Panc1 (cell line): ENCODE measurements at regions not wholly inside any gene's neighbourhood (a gene's known extent, or its start where the extent isn't known, plus 50 kb on each side); places are given as distances from the start of the nearest gene placed in this dataset.

Experiments used
- ATAC-seq: fragments of 200-7000 bp; cut with Tn5 transposase; 2 replicates; pipeline ENCODE4 v1.9.1; 2020; ENCODE audit warnings: mild to moderate bottlenecking, moderate library complexity
- BruUV-seq: library from RNA; stranded (reverse); fragments of 400-500 nt; replicated peaks from 2 replicates; lab custom pipeline; 2021; lab: Mats Ljungman, UMichigan
- CTCF ChIA-PET: fragments of 300-600 bp; sonication (Branson Sonifier 250); formaldehyde crosslinking; loops from one replicate; lab custom pipeline; 2022; ENCODE audit warnings: antibody characterized with exemption; lab: Charles Lee
- POLR2A ChIA-PET: fragments of 300-600 bp; sonication (Branson Sonifier 250); formaldehyde crosslinking; loops from one replicate; lab custom pipeline; 2022; ENCODE audit warnings: antibody characterized with exemption; lab: Charles Lee
- DNase-seq: peaks from one replicate; pipeline ENCODE4 v3.0.0-alpha.2; 2010; ENCODE audit warnings: low read depth, low spot score
- H3K27ac ChIP-seq: 2 replicates; pipeline ENCODE4 v1.5.1; 2011; ENCODE audit warnings: mild to moderate bottlenecking, low read length, inconsistent platforms
- H3K27me3 ChIP-seq: fragments of 200-500 bp; sonication (Bioruptor generic); 2 replicates; pipeline ENCODE4 v1.6.0; 2014; ENCODE audit warnings: low read length, inconsistent platforms; ENCODE audit not compliant: control insufficient read depth, insufficient read depth
- H3K36me3 ChIP-seq: fragments of 200-500 bp; sonication (Bioruptor generic); 2 replicates; pipeline ENCODE4 v1.5.1; 2014; ENCODE audit warnings: inconsistent platforms, mild to moderate bottlenecking, low read length, moderate library complexity; ENCODE audit not compliant: control insufficient read depth, insufficient read depth
- H3K4me1 ChIP-seq: 2 replicates; pipeline ENCODE4 v1.5.1; 2011; ENCODE audit warnings: inconsistent platforms, mild to moderate bottlenecking, low read length, moderate library complexity; ENCODE audit not compliant: control insufficient read depth, insufficient read depth
- H3K4me3 ChIP-seq, 2 experiments: 2 replicates each; pipeline ENCODE4 v1.5.1; 2011 to 2012; ENCODE audit warnings: low read depth in 2 of 2, low read length in 2 of 2, mild to moderate bottlenecking in 2 of 2, inconsistent platforms in 1 of 2, moderate library complexity in 1 of 2
- H3K9me3 ChIP-seq: fragments of 200-500 bp; sonication (Bioruptor generic); 2 replicates; pipeline ENCODE4 v1.5.1; 2014; ENCODE audit warnings: low read depth, mild to moderate bottlenecking, inconsistent platforms, low read length, moderate library complexity; ENCODE audit not compliant: control insufficient read depth, insufficient read depth
- CTCF ChIP-seq: fragments of 450-650 bp; IDR thresholded peaks from 2 replicates; pipeline ENCODE4 v1.5.1; 2017; ENCODE audit warnings: mild to moderate bottlenecking
- POLR2AphosphoS5 ChIP-seq: IDR thresholded peaks from 2 replicates; pipeline ENCODE4 v1.6.1; 2012; ENCODE audit warnings: mild to moderate bottlenecking, low read depth, low read length, moderate library complexity
- REST ChIP-seq, 2 experiments: IDR thresholded peaks; 2 replicates each; pipeline ENCODE4 v1.6.1; 2011 to 2012; ENCODE audit warnings: low read depth in 2 of 2, control low read depth in 1 of 2, low read length in 1 of 2, mild to moderate bottlenecking in 1 of 2, moderate library complexity in 1 of 2; ENCODE audit not compliant: insufficient read depth in 1 of 2
- SIN3A ChIP-seq: IDR thresholded peaks from 2 replicates; pipeline ENCODE4 v1.6.1; 2012; ENCODE audit warnings: low read depth, mild to moderate bottlenecking, low read length, moderate library complexity, borderline replicate concordance; ENCODE audit not compliant: insufficient read depth
- TCF7L2 ChIP-seq: IDR thresholded peaks from 2 replicates; pipeline ENCODE4 v1.6.1; 2011; ENCODE audit warnings: mild to moderate bottlenecking, low read depth, low read length, inconsistent platforms
- in situ Hi-C: cut with HindIII; loops from 2 replicates; pipeline ENCODE4 v1.10.0; 2016; ENCODE audit warnings: low sequenced_read_pairs, low pct_unique_long_range_greater_than_20kb
- intact Hi-C: fragments of 100-400 bp; cut with micrococcal nuclease; formaldehyde crosslinking; loops from one replicate; pipeline ENCODE4 v1.10.0; 2022; ENCODE audit not compliant: unreplicated experiment

GRCh38 chr17:11082559-11082958 is 158.5 kb upstream of the SHISA6 start:
- no peaks in the 10 kb centered on the region for H3K4me1 ChIP-seq
- no peaks in the 10 kb centered on the region for H3K36me3 ChIP-seq
- POLR2A ChIA-PET: no interaction called here
- no peak overlapping the region for H3K27ac ChIP-seq
- H3K9me3 ChIP-seq: no peaks in the 10 kb centered on the region
- no peak for ATAC-seq
- BruUV-seq: no TSS peak
- DNase-seq: no peak
- no peaks in the 10 kb centered on the region for H3K27me3 ChIP-seq
- in situ Hi-C loops (no loop called here), intact Hi-C loops (no loop called here)
- CTCF ChIA-PET: no interaction called here
- TF ChIP-seq SIN3A (no peak), POLR2AphosphoS5 (no peak), REST (IDR thresholded peaks at IDR 0.05; ENCODE audit: insufficient read depth in 1 of 2, low read depth in 2 of 2, low read length in 1 of 2) (no peak), CTCF (no peak), TCF7L2 (no peak)
- H3K4me3 ChIP-seq: no peak overlapping the region

GRCh38 chr17:11081342-11081741 is 159.7 kb upstream of the SHISA6 start:
- BruUV-seq: no TSS peak
- ChIA-PET POLR2A (no interaction called here), CTCF (no interaction called here)
- TF ChIP-seq SIN3A: no peak
- no peak for TF ChIP-seq REST (IDR thresholded peaks at IDR 0.05; ENCODE audit: insufficient read depth in 1 of 2, low read depth in 2 of 2, low read length in 1 of 2)
- TF ChIP-seq POLR2AphosphoS5: no peak
- no peak for TF ChIP-seq TCF7L2
- no peak for TF ChIP-seq CTCF
- H3K4me3 ChIP-seq: no peak overlapping the region
- no peaks in the 10 kb centered on the region for H3K9me3 ChIP-seq
- H3K36me3 ChIP-seq: no peaks in the 10 kb centered on the region
- no peaks in the 10 kb centered on the region for H3K4me1 ChIP-seq
- in situ Hi-C loops: no loop called here
- no peak overlapping the region for H3K27ac ChIP-seq
- no peak for DNase-seq
- intact Hi-C loops: no loop called here
- no peaks in the 10 kb centered on the region for H3K27me3 ChIP-seq
- ATAC-seq: no peak
